Endothelial cell of umbilical vein (primary cell): ENCODE measurements at regions not wholly inside any gene's neighbourhood (a gene's known extent, or its start where the extent isn't known, plus 50 kb on each side); places are given as distances from the start of the nearest gene placed in this dataset.

Experiments used
- EZH2 ChIP-seq: IDR thresholded peaks from 2 replicates; pipeline ENCODE4 v1.6.1; 2012; ENCODE audit warnings: borderline replicate concordance, low read depth, mild to moderate bottlenecking, moderate library complexity, low read length, inconsistent platforms; ENCODE audit not compliant: severe bottlenecking
- FOS ChIP-seq: IDR thresholded peaks from 2 replicates; pipeline ENCODE4 v1.6.1; 2011; ENCODE audit warnings: mild to moderate bottlenecking, low read length, moderate library complexity, borderline replicate concordance; ENCODE audit not compliant: insufficient read depth
- GATA2 ChIP-seq: IDR thresholded peaks from 2 replicates; pipeline ENCODE4 v1.7.0; 2011; ENCODE audit warnings: low read depth, mild to moderate bottlenecking, moderate library complexity, mixed read lengths, low read length; ENCODE audit not compliant: insufficient read length, insufficient read depth
- JUN ChIP-seq: IDR thresholded peaks from 2 replicates; pipeline ENCODE4 v1.6.1; 2011; ENCODE audit warnings: borderline replicate concordance, low read depth; ENCODE audit not compliant: insufficient read length, insufficient read depth
- MYC ChIP-seq: IDR thresholded peaks from one replicate; pipeline ENCODE4 v1.6.1; 2011; ENCODE audit warnings: mild to moderate bottlenecking, low read depth, low read length
- POLR2A ChIP-seq: IDR thresholded peaks from 2 replicates; pipeline ENCODE4 v1.6.1; 2012; ENCODE audit warnings: low read depth, mild to moderate bottlenecking, control low read depth, low read length
- POLR2AphosphoS5 ChIP-seq: IDR thresholded peaks from 2 replicates; pipeline ENCODE4 v1.6.1; 2012; ENCODE audit warnings: low read depth, mild to moderate bottlenecking, control low read depth, low read length, moderate library complexity; ENCODE audit not compliant: insufficient read depth
- TF ChIP-seq, protein P1 (sequence below), 2 donors: IDR thresholded peaks; 1 replicate in 1 of 2; 2 replicates in 1 of 2; pipeline ENCODE4 v1.5.1; 2011; ENCODE audit warnings: low read length in 2 of 2, mild to moderate bottlenecking in 2 of 2, moderate library complexity in 2 of 2, control low read depth in 1 of 2, inconsistent platforms in 1 of 2, low read depth in 1 of 2; ENCODE audit not compliant: insufficient read depth in 1 of 2; ENCODE audit errors: extremely low read depth in 1 of 2

- TF ChIP-seq POLR2A = no peak
- TF ChIP-seq, protein P1, sequence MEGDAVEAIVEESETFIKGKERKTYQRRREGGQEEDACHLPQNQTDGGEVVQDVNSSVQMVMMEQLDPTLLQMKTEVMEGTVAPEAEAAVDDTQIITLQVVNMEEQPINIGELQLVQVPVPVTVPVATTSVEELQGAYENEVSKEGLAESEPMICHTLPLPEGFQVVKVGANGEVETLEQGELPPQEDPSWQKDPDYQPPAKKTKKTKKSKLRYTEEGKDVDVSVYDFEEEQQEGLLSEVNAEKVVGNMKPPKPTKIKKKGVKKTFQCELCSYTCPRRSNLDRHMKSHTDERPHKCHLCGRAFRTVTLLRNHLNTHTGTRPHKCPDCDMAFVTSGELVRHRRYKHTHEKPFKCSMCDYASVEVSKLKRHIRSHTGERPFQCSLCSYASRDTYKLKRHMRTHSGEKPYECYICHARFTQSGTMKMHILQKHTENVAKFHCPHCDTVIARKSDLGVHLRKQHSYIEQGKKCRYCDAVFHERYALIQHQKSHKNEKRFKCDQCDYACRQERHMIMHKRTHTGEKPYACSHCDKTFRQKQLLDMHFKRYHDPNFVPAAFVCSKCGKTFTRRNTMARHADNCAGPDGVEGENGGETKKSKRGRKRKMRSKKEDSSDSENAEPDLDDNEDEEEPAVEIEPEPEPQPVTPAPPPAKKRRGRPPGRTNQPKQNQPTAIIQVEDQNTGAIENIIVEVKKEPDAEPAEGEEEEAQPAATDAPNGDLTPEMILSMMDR (IDR thresholded peaks at IDR 0.05; ENCODE audit: extremely low read depth in 1 of 2, insufficient read depth in 1 of 2, low read depth in 1 of 2, low read length in 2 of 2) = no peak
- no peak for TF ChIP-seq FOS
- TF ChIP-seq MYC = no peak
- TF ChIP-seq EZH2 = no peak
- TF ChIP-seq POLR2AphosphoS5 = no peak
- no peak for TF ChIP-seq JUN
- TF ChIP-seq GATA2 = no peak
Observed at GRCh38 chr3:65194047-65194714, 506.4 kb upstream of the ADAMTS9 start.
